ENCODE measurements at regions not wholly inside any gene's neighbourhood (a gene's known extent, or its start where the extent isn't known, plus 50 kb on each side); places are given as distances from the start of the nearest gene placed in this dataset.

DNA sequence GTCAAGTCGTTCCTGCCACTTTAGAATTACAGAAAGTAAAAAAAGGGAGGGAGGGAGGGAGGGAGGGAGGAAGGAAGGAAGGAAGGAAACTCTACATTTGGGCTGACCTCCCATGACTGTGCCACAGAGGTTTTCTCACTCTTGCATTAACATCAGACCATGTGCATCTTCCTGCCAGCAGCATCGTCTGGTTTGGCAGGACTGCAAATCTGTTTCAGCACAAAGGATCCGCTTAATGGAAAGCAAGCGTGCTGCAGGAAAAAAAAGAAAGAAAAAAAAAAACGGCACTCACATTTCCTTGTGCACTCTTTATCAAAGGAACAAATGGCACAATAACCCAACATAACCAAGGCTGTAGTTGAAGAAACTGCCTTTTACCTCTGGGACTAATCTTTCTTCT lies 148.8 kb upstream of the HES1 start:
- no peak overlapping the region for H3K4me3 ChIP-seq (ENCODE audit: low read depth, low read length)
- in situ Hi-C loops (cut with HindIII; ENCODE audit: low sequenced_read_pairs), result no loop called here
- no peak for TF ChIP-seq CTCF (IDR thresholded peaks at IDR 0.05; ENCODE audit: low read depth, low read length)
- DNase-seq (ENCODE audit: low read depth, low spot score), result peak; percentile 46

DNA sequence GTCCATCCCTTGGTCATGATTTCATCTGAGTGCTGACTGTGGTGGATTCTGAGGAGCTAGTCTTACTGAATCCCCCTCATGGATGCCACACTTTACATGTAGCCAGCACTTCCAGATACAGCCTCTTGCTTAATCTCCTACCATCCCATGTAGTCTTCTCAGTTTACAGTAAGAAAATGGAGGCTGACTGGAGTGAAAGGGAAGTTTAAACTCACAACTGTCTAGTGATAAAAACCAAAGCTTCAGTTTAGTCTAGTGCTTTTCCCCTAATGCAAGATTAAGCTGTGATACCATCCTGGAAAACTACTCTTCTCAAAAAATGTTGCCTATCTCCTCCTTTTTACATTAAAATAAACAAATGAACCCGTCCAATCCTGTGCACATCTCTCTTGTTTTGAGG lies 146.8 kb upstream of the HES1 start:
- DNase-seq (ENCODE audit: low read depth, low spot score), result no peak
- in situ Hi-C loops (cut with HindIII; ENCODE audit: low sequenced_read_pairs), result no loop called here
- no peak overlapping the region for H3K4me3 ChIP-seq (ENCODE audit: low read depth, low read length)
- TF ChIP-seq CTCF (IDR thresholded peaks at IDR 0.05; ENCODE audit: low read depth, low read length), result no peak

- no peak overlapping the region for H3K4me3 ChIP-seq (ENCODE audit: low read depth, low read length)
- DNase-seq (ENCODE audit: low read depth, low spot score), result no peak
- TF ChIP-seq CTCF (IDR thresholded peaks at IDR 0.05; ENCODE audit: low read depth, low read length), result no peak
- in situ Hi-C loops (cut with HindIII; ENCODE audit: low sequenced_read_pairs), result no loop called here
These were observed 144.1 kb upstream of the HES1 start for GRCh38 chr3:193991666-193992424.

DNA sequence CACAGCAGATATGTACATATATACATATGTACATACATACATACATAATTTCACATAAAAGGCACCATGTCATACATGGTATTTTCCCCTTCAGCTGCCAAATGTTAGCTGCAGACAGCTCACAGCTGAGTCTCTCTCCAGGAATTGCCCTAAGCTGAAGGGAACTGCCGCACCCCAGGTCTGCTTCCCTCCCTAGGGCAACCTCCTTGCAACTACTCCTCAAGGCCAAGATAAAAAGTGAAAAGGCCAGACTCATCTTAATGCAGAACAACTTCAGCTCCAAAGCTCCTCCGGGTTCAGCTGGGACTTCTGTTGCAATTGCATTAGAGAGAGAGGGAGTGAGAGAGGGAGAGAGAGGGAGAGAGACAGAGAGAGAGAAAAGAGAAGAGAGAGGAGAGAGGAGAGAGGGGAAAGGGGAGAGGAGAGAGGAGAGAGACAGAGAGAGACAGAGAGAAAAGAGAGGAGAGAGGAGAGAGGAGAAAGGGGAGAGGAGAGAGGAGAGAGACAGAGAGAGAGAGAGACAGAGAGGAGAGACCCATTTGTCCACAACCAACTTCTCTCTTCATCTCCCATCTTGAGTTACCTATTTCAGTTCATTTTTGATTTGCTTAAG lies 143.4 kb upstream of the HES1 start:
- no peak for DNase-seq (ENCODE audit: low read depth, low spot score)
- in situ Hi-C loops (cut with HindIII; ENCODE audit: low sequenced_read_pairs), result no loop called here
- no peak overlapping the region for H3K4me3 ChIP-seq (ENCODE audit: low read depth, low read length)
- TF ChIP-seq CTCF (IDR thresholded peaks at IDR 0.05; ENCODE audit: low read depth, low read length), result no peak

GRCh38 chr3:193996221-193996620 lies 139.7 kb upstream of the HES1 start:
- in situ Hi-C loops (cut with HindIII; ENCODE audit: low sequenced_read_pairs), result no loop called here
- no peak overlapping the region for H3K4me3 ChIP-seq (ENCODE audit: low read depth, low read length)
- TF ChIP-seq CTCF (IDR thresholded peaks at IDR 0.05; ENCODE audit: low read depth, low read length), result no peak
- no peak for DNase-seq (ENCODE audit: low read depth, low spot score)

DNA sequence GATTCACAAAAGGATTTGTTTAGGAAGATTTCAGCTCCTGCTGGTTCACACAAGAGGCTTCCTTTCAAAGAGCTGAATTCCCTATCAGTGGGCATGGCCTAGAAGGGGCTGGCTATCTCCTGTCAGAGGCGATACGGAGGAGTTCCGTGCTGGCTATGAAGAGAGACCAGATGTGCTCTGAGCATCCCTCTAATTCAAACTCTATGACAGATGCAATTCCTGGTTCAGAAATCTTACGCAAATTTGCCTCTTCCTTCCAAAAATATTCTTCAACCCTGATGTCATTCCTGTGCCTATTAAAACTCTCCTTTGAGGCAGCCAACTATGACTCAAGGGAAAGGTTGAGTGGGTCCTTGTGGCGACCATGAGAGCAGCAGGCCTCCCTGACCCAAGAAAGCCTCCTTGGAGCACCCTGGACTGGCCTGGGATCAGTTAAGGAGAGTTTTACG lies 139.3 kb upstream of the HES1 start:
- no peak for TF ChIP-seq CTCF (IDR thresholded peaks at IDR 0.05; ENCODE audit: low read depth, low read length)
- H3K4me3 ChIP-seq (ENCODE audit: low read depth, low read length), result no peak overlapping the region
- in situ Hi-C loops (cut with HindIII; ENCODE audit: low sequenced_read_pairs), result no loop called here
- no peak for DNase-seq (ENCODE audit: low read depth, low spot score)

Measured in astrocyte of the spinal cord (primary cell).